Mesenchymal stem cell (in vitro differentiated cells and primary cell): ENCODE measurements at regions not wholly inside any gene's neighbourhood (a gene's known extent, or its start where the extent isn't known, plus 50 kb on each side); places are given as distances from the start of the nearest gene placed in this dataset.

Experiments
- DNase-seq: peaks from one replicate; pipeline ENCODE4 v3.0.0-alpha.2; 2013
- H2AFZ ChIP-seq: one replicate; pipeline ENCODE4 v1.6.1; 2013; ENCODE audit warnings: low read depth, mild to moderate bottlenecking, control low read depth, inconsistent platforms, low read length, moderate library complexity
- H2AK5ac ChIP-seq: 2 replicates; pipeline ENCODE4 v1.6.1; 2013; ENCODE audit warnings: low read length, moderate library complexity, mild to moderate bottlenecking, inconsistent platforms; ENCODE audit not compliant: severe bottlenecking
- H2BK120ac ChIP-seq: one replicate; pipeline ENCODE4 v1.6.1; 2013; ENCODE audit warnings: low read depth, mild to moderate bottlenecking, inconsistent platforms, low read length, moderate library complexity
- H2BK12ac ChIP-seq, 2 experiments: one replicate each; pipeline ENCODE4 v1.6.1; 2013; ENCODE audit warnings: inconsistent platforms in 2 of 2, low read length in 2 of 2, mild to moderate bottlenecking in 2 of 2, moderate library complexity in 2 of 2, control low read depth in 1 of 2
- H2BK15ac ChIP-seq: one replicate; pipeline ENCODE4 v1.6.1; 2013; ENCODE audit warnings: mild to moderate bottlenecking, low read depth, inconsistent platforms; ENCODE audit not compliant: poor library complexity, severe bottlenecking
- H2BK5ac ChIP-seq: 2 replicates; pipeline ENCODE4 v1.6.1; 2013; ENCODE audit warnings: low read depth, mild to moderate bottlenecking, low read length, control low read depth, inconsistent platforms; ENCODE audit not compliant: poor library complexity, severe bottlenecking
- H3K14ac ChIP-seq, 2 experiments: one replicate each; pipeline ENCODE4 v1.6.1; 2013; ENCODE audit warnings: inconsistent platforms in 2 of 2, low read length in 2 of 2, control low read depth in 1 of 2, mild to moderate bottlenecking in 1 of 2, moderate library complexity in 1 of 2
- H3K18ac ChIP-seq, 2 experiments: one replicate each; pipeline ENCODE4 v1.6.1; 2013; ENCODE audit warnings: inconsistent platforms in 2 of 2, low read length in 2 of 2, control low read depth in 1 of 2, low read depth in 1 of 2, mild to moderate bottlenecking in 1 of 2
- H3K23ac ChIP-seq, 2 experiments: one replicate each; pipeline ENCODE4 v1.6.1; 2013; ENCODE audit warnings: inconsistent platforms in 2 of 2, low read length in 2 of 2, mild to moderate bottlenecking in 2 of 2, moderate library complexity in 2 of 2, control low read depth in 1 of 2
- H3K27ac ChIP-seq: 2 replicates; pipeline ENCODE4 v1.5.1; 2013; ENCODE audit warnings: mild to moderate bottlenecking, moderate library complexity, low read length, control low read depth, inconsistent platforms; ENCODE audit not compliant: poor library complexity, severe bottlenecking
- H3K27me3 ChIP-seq, 2 experiments: 2 replicates each; pipeline versions ENCODE4 v1.6.1 to v1.7.0; 2013; ENCODE audit warnings: low read length in 2 of 2, mild to moderate bottlenecking in 2 of 2, moderate library complexity in 2 of 2, control low read depth in 1 of 2, inconsistent platforms in 1 of 2; ENCODE audit not compliant: control insufficient read depth in 1 of 2, insufficient read depth in 1 of 2
- H3K36me3 ChIP-seq, 2 experiments: 2 replicates each; pipeline versions ENCODE4 v1.6.1 to v1.7.0; 2013; ENCODE audit warnings: low read length in 2 of 2, control low read depth in 1 of 2, inconsistent platforms in 1 of 2, low read depth in 1 of 2, mild to moderate bottlenecking in 1 of 2; ENCODE audit not compliant: insufficient read depth in 2 of 2, control insufficient read depth in 1 of 2
- H3K4ac ChIP-seq, 2 experiments: one replicate each; pipeline ENCODE4 v1.6.1; 2013; ENCODE audit warnings: inconsistent platforms in 2 of 2, low read length in 2 of 2, mild to moderate bottlenecking in 2 of 2, moderate library complexity in 2 of 2, control low read depth in 1 of 2, low read depth in 1 of 2
- H3K4me1 ChIP-seq: 2 replicates; pipeline ENCODE4 v1.6.1; 2013; ENCODE audit warnings: low read depth, low read length, control low read depth; ENCODE audit not compliant: control insufficient read depth, insufficient read depth
- H3K4me2 ChIP-seq: 2 replicates; pipeline ENCODE4 v1.6.1; 2013; ENCODE audit warnings: low read length, mild to moderate bottlenecking, inconsistent platforms; ENCODE audit not compliant: poor library complexity, severe bottlenecking
- H3K4me3 ChIP-seq, 2 experiments: 2 replicates each; pipeline versions ENCODE4 v1.5.1 to v1.7.0; 2013; ENCODE audit warnings: low read length in 2 of 2, mild to moderate bottlenecking in 2 of 2, control low read depth in 1 of 2, low read depth in 1 of 2; ENCODE audit not compliant: insufficient read depth in 1 of 2
- H3K79me1 ChIP-seq: replicated peaks from 2 replicates; pipeline ENCODE4 v1.6.1; 2013; ENCODE audit warnings: mild to moderate bottlenecking, control low read depth, low read length, inconsistent platforms; ENCODE audit not compliant: poor library complexity, severe bottlenecking
- H3K9ac ChIP-seq: 2 replicates; pipeline ENCODE4 v1.7.0; 2013; ENCODE audit warnings: mild to moderate bottlenecking, low read length, moderate library complexity
- H3K9me3 ChIP-seq: 2 replicates; pipeline ENCODE4 v1.7.0; 2013; ENCODE audit warnings: mild to moderate bottlenecking, low read length; ENCODE audit not compliant: control insufficient read depth
- H4K8ac ChIP-seq: one replicate; pipeline ENCODE4 v1.6.1; 2013; ENCODE audit warnings: inconsistent platforms, mild to moderate bottlenecking, low read length, moderate library complexity
- H4K91ac ChIP-seq: one replicate; pipeline ENCODE4 v1.6.1; 2013; ENCODE audit warnings: mild to moderate bottlenecking, low read length, inconsistent platforms
- WGBS: methylation state at CpG from one replicate; pipeline ENCODE4 v1.1.7; 2013; ENCODE audit warnings: mixed read lengths; 5-methylcytosine and 5-hydroxymethylcytosine counted together

GRCh38 chr2:52536929-52537460 is 1230.6 kb upstream of the CHAC2 start:
- H3K27ac ChIP-seq: no peak overlapping the region
- H3K9ac ChIP-seq: no peak overlapping the region
- H2BK12ac ChIP-seq: no peak overlapping the region
- H2BK15ac ChIP-seq: no peak overlapping the region
- H2AK5ac ChIP-seq: no peak overlapping the region
- DNase-seq: peak; percentile 45
- H3K9me3 ChIP-seq: no peaks in the 10 kb centered on the region
- H3K4ac ChIP-seq: no peak overlapping the region
- H3K18ac ChIP-seq: no peak overlapping the region
- no peaks in the 10 kb centered on the region for H3K79me1 ChIP-seq
- no CpG with 5 or more reads among the region's 3 CpGs for WGBS
- no peak overlapping the region for H4K8ac ChIP-seq
- no peak overlapping the region for H2BK5ac ChIP-seq
- no peaks in the 10 kb centered on the region for H3K27me3 ChIP-seq
- H4K91ac ChIP-seq: no peak overlapping the region
- H3K4me1 ChIP-seq: no peaks in the 10 kb centered on the region
- no peak overlapping the region for H2AFZ ChIP-seq
- H3K14ac ChIP-seq: no peak overlapping the region
- no peaks in the 10 kb centered on the region for H3K36me3 ChIP-seq
- no peak overlapping the region for H2BK120ac ChIP-seq
- H3K4me3 ChIP-seq: no peak overlapping the region
- H3K23ac ChIP-seq: no peak overlapping the region
- no peak overlapping the region for H3K4me2 ChIP-seq

- Histone ChIP-seq H3K4me3 (no peak overlapping the region), H3K27me3 (no peaks in the 10 kb centered on the region), H3K14ac (no peak overlapping the region), H3K4me2 (no peak overlapping the region), H3K4me1 (no peaks in the 10 kb centered on the region), H3K18ac (no peak overlapping the region), H2BK5ac (no peak overlapping the region), H2BK12ac (no peak overlapping the region), H3K9me3 (no peaks in the 10 kb centered on the region), H2AFZ (no peak overlapping the region), H2BK120ac (no peak overlapping the region), H3K36me3 (no peaks in the 10 kb centered on the region), H3K9ac (no peak overlapping the region), H3K27ac (no peak overlapping the region), H3K23ac (no peak overlapping the region), H3K4ac (no peak overlapping the region), H4K91ac (no peak overlapping the region), H2AK5ac (no peak overlapping the region), H3K79me1 (no peaks in the 10 kb centered on the region), H4K8ac (no peak overlapping the region), H2BK15ac (no peak overlapping the region)
- WGBS: 67% methylated on average over 1 of the region's 1 CpG
- no peak for DNase-seq
These were observed 1234.6 kb upstream of the CHAC2 start for GRCh38 chr2:52532956-52533355.

- H4K8ac ChIP-seq: no peak overlapping the region
- WGBS: no CpG with 5 or more reads among the region's 1 CpG
These were observed 1240.9 kb upstream of the CHAC2 start for GRCh38 chr2:52526735-52527134.

GRCh38 chr2:52520644-52521043 is 1247.0 kb upstream of the CHAC2 start:
- Histone ChIP-seq H3K4me1 (no peaks in the 10 kb centered on the region), H2BK15ac (no peak overlapping the region), H3K4me2 (no peak overlapping the region), H3K79me1 (no peaks in the 10 kb centered on the region), H3K4ac (no peak overlapping the region), H2AFZ (no peak overlapping the region), H3K27ac (no peak overlapping the region), H3K18ac (no peak overlapping the region), H4K8ac (no peak overlapping the region), H3K14ac (no peak overlapping the region), H3K23ac (no peak overlapping the region), H2BK12ac (no peak overlapping the region), H3K4me3 (no peak overlapping the region), H3K9ac (no peak overlapping the region), H2BK120ac (no peak overlapping the region), H3K36me3 (no peaks in the 10 kb centered on the region), H2AK5ac (no peak overlapping the region), H4K91ac (no peak overlapping the region), H3K9me3 (peaks cover 4% of the 10 kb centered on the region), H3K27me3 (no peaks in the 10 kb centered on the region), H2BK5ac (no peak overlapping the region)
- WGBS: 89% methylated on average over 1 of the region's 1 CpG
- no peak for DNase-seq

More at GRCh38 chr2:52526735-52527134, 1240.9 kb upstream of the CHAC2 start:
- Histone ChIP-seq H3K9ac (no peak overlapping the region), H2BK5ac (no peak overlapping the region), H3K4me2 (no peak overlapping the region), H3K4ac (no peak overlapping the region), H3K4me1 (no peaks in the 10 kb centered on the region), H2AK5ac (no peak overlapping the region), H3K36me3 (no peaks in the 10 kb centered on the region), H3K23ac (no peak overlapping the region), H3K27ac (no peak overlapping the region), H3K18ac (no peak overlapping the region), H2BK15ac (no peak overlapping the region), H3K27me3 (no peaks in the 10 kb centered on the region), H2BK12ac (no peak overlapping the region), H2BK120ac (no peak overlapping the region), H3K14ac (no peak overlapping the region), H3K9me3 (peaks cover 8% of the 10 kb centered on the region), H3K4me3 (no peak overlapping the region), H4K91ac (no peak overlapping the region), H2AFZ (no peak overlapping the region), H3K79me1 (no peaks in the 10 kb centered on the region)
- DNase-seq: no peak
